K562 (cell line): ENCODE measurements at regions not wholly inside any gene's neighbourhood (a gene's known extent, or its start where the extent isn't known, plus 50 kb on each side); places are given as distances from the start of the nearest gene placed in this dataset.

ENCODE experiments used
- ATAC-seq: fragments of 200-7000 bp; cut with Tn5 transposase; 3 replicates; pipeline ENCODE4 v1.9.1; 2020; ENCODE audit warnings: moderate library complexity
- BruUV-seq: library from RNA; stranded (reverse); fragments of 400-500 nt; replicated peaks from 2 replicates; lab custom pipeline; 2021; lab: Mats Ljungman, UMichigan
- CTCF ChIA-PET: fragments of 300-600 bp; formaldehyde crosslinking; extraction: SDS; loops from one replicate; lab custom pipeline; 2021; ENCODE audit warnings: low intra/inter-chr PET ratio; lab: Yijun Ruan, JAX
- POLR2A ChIA-PET: fragments of 300-600, 350-650 bp; sonication (Branson Sonifier 250); formaldehyde crosslinking; extraction: SDS; loops from one replicate; lab custom pipeline; 2021; ENCODE audit warnings: antibody characterized with exemption, inconsistent platforms; lab: Yijun Ruan, JAX
- DNase-seq, 4 experiments: peaks; one replicate each; pipeline versions ENCODE4 v3.0.0 to v3.0.0-alpha.2; 2011 to 2018; ENCODE audit warnings: low spot score in 3 of 4, mixed read lengths in 3 of 4; ENCODE audit errors: extremely low read depth in 1 of 4
- FAIRE-seq: peaks from 2 replicates; lab custom pipeline; 2011; peaks lifted over from hg19 to GRCh38; lab: Jason Lieb, UNC
- H2AFZ ChIP-seq: 2 replicates; pipeline ENCODE4 v1.6.0; 2011; ENCODE audit warnings: low read depth, low read length, control low read depth, inconsistent platforms
- H3K27ac ChIP-seq: fragments of 200-600 bp; 3 replicates; pipeline ENCODE4 v1.8.0; 2011; ENCODE audit warnings: low read depth, mild to moderate bottlenecking, control low read depth, inconsistent platforms, low read length, moderate library complexity, mixed read lengths; ENCODE audit errors: extremely low read depth
- H3K27me3 ChIP-seq, 2 experiments: fragments of 300-600 bp in 1 of 2; 2 replicates in 1 of 2; 3 replicates in 1 of 2; pipeline versions ENCODE4 v1.6.0 to v1.8.0; 2011; ENCODE audit warnings: inconsistent platforms in 2 of 2, low read length in 2 of 2, mild to moderate bottlenecking in 1 of 2, mixed read lengths in 1 of 2, moderate library complexity in 1 of 2; ENCODE audit not compliant: control insufficient read depth in 2 of 2, insufficient read depth in 2 of 2
- H3K36me3 ChIP-seq: fragments of 300-600 bp; 3 replicates; pipeline ENCODE4 v1.8.0; 2011; ENCODE audit warnings: mild to moderate bottlenecking, low read length, inconsistent platforms; ENCODE audit not compliant: control insufficient read depth, insufficient read depth
- H3K4me1 ChIP-seq, 2 experiments: fragments of 200-600 bp in 1 of 2; replicated peaks in 1 of 2; 2 replicates in 1 of 2; 3 replicates in 1 of 2; pipeline versions ENCODE4 v1.5.1 to v1.8.0; 2011; ENCODE audit warnings: inconsistent platforms in 2 of 2, low read length in 2 of 2, mild to moderate bottlenecking in 1 of 2, mixed read lengths in 1 of 2, moderate library complexity in 1 of 2; ENCODE audit not compliant: control insufficient read depth in 2 of 2, insufficient read depth in 2 of 2
- H3K4me2 ChIP-seq: 2 replicates; pipeline ENCODE4 v1.6.1; 2011; ENCODE audit warnings: low read length, control low read depth, inconsistent platforms, mixed read lengths; ENCODE audit not compliant: insufficient read depth
- H3K4me3 ChIP-seq: fragments of 200-600 bp; sonication (generic), shearing (Covaris generic); 2 replicates; pipeline ENCODE4 v1.5.1; 2016; ENCODE audit warnings: control low read depth, inconsistent platforms
- H3K79me2 ChIP-seq: fragments of 200-600 bp; 3 replicates; pipeline ENCODE4 v1.8.0; 2011; ENCODE audit warnings: low read length, inconsistent platforms; ENCODE audit not compliant: control insufficient read depth, insufficient read depth
- H3K9ac ChIP-seq, 2 experiments: 2 replicates each; pipeline versions ENCODE4 v1.6.0 to v1.6.1; 2011; ENCODE audit warnings: low read depth in 2 of 2, low read length in 2 of 2, control low read depth in 1 of 2, inconsistent platforms in 1 of 2, mild to moderate bottlenecking in 1 of 2, mixed read lengths in 1 of 2; ENCODE audit not compliant: insufficient read depth in 1 of 2
- H3K9me1 ChIP-seq: one replicate; pipeline ENCODE4 v1.6.0; 2011; ENCODE audit warnings: inconsistent platforms, mild to moderate bottlenecking, low read length, moderate library complexity; ENCODE audit not compliant: control insufficient read depth, insufficient read depth
- H3K9me3 ChIP-seq: replicated peaks from 2 replicates; pipeline ENCODE4 v1.5.1; 2011; ENCODE audit warnings: low read depth, low read length, inconsistent platforms; ENCODE audit not compliant: control insufficient read depth, insufficient read depth
- H4K20me1 ChIP-seq: replicated peaks from 2 replicates; pipeline ENCODE4 v1.6.1; 2011; ENCODE audit warnings: low read length, inconsistent platforms, mixed read lengths; ENCODE audit not compliant: control insufficient read depth, insufficient read depth
- CBX1 ChIP-seq: sonication (generic); IDR thresholded peaks from 2 replicates; pipeline ENCODE4 v1.6.1; 2016; ENCODE audit warnings: antibody characterized with exemption, low read depth, mild to moderate bottlenecking
- CC2D1A ChIP-seq: fragments of 450-650 bp; IDR thresholded peaks from 2 replicates; pipeline ENCODE4 v1.6.1; 2017; ENCODE audit warnings: mild to moderate bottlenecking
- ELF2 ChIP-seq: fragments of 250-450 bp; sonication (Bioruptor Pico); IDR thresholded peaks from 2 replicates; pipeline ENCODE4 v1.5.0; 2021; ENCODE audit warnings: mild to moderate bottlenecking
- FOXK1 ChIP-seq: sonication (generic); formaldehyde crosslinking; IDR thresholded peaks from 2 replicates; pipeline ENCODE4 v1.8.0; 2022; ENCODE audit warnings: missing genetic modification reagents, mild to moderate bottlenecking, borderline replicate concordance
- HDAC3 ChIP-seq: fragments of 450-650 bp; IDR thresholded peaks from 2 replicates; pipeline ENCODE4 v1.6.1; 2018; ENCODE audit warnings: borderline replicate concordance, mild to moderate bottlenecking, moderate library complexity; ENCODE audit not compliant: partially characterized antibody
- JUND ChIP-seq, 2 experiments: IDR thresholded peaks; 2 replicates in 1 of 2; 3 replicates in 1 of 2; pipeline ENCODE4 v1.6.1; 2011; ENCODE audit warnings: borderline replicate concordance in 2 of 2, low read depth in 2 of 2, low read length in 2 of 2, improper control_type of control experiment in 1 of 2, missing biosample characterization in 1 of 2, missing genetic modification characterization in 1 of 2, missing genetic modification reagents in 1 of 2
- KHSRP ChIP-seq: fragments of 450-650 bp; IDR thresholded peaks from 2 replicates; pipeline ENCODE4 v1.6.1; 2017
- MCM3 ChIP-seq: fragments of 450-650 bp; IDR thresholded peaks from 2 replicates; pipeline ENCODE4 v1.6.1; 2016
- MEF2D ChIP-seq: conservative IDR thresholded peaks from 2 replicates; pipeline ENCODE4 v1.6.1; 2016; ENCODE audit warnings: low read depth, missing genetic modification characterization, missing compliant biosample characterization
- MTF1 ChIP-seq: fragments of 250-450 bp; sonication (Bioruptor Pico); IDR thresholded peaks from 2 replicates; pipeline ENCODE4 v1.9.0; 2021; ENCODE audit warnings: moderate library complexity, mild to moderate bottlenecking, inconsistent platforms, borderline replicate concordance
- NR2F6 ChIP-seq: fragments of 450-650 bp; formaldehyde crosslinking; IDR thresholded peaks from 2 replicates; pipeline ENCODE4 v1.4.0; 2020; ENCODE audit warnings: mild to moderate bottlenecking
- RBM15 ChIP-seq: fragments of 200-400 bp; formaldehyde crosslinking; IDR thresholded peaks from 2 replicates; pipeline ENCODE4 v1.6.1; 2018; ENCODE audit warnings: mild to moderate bottlenecking, low read length, moderate library complexity; ENCODE audit not compliant: insufficient read depth
- RBM17 ChIP-seq: fragments of 200-400 bp; formaldehyde crosslinking; IDR thresholded peaks from 2 replicates; pipeline ENCODE4 v1.6.1; 2017; ENCODE audit warnings: low read depth, mild to moderate bottlenecking, low read length, borderline replicate concordance
- ZC3H4 ChIP-seq: sonication (generic); formaldehyde crosslinking; IDR thresholded peaks from 2 replicates; pipeline ENCODE4 v1.9.0; 2021; ENCODE audit warnings: missing genetic modification reagents, borderline replicate concordance
- ZNF589 ChIP-seq: fragments of 200-800 bp; sonication (Bioruptor generic); IDR thresholded peaks from 2 replicates; pipeline ENCODE4 v1.6.1; 2016; ENCODE audit warnings: low read depth, missing genetic modification characterization, missing compliant biosample characterization
- ZNF79 ChIP-seq: fragments of 250-450 bp; sonication (Bioruptor Pico); IDR thresholded peaks from 2 replicates; pipeline ENCODE4 v1.4.0; 2020; ENCODE audit warnings: low read depth, mild to moderate bottlenecking, moderate library complexity
- in situ Hi-C: fragments of 300-500 bp; cut with MboI; formaldehyde crosslinking; loops from 4 replicates; pipeline ENCODE4 v1.15.0; 2018; ENCODE audit warnings: inconsistent platforms, mixed read lengths
- intact Hi-C: fragments of 100-400 bp; cut with micrococcal nuclease; formaldehyde crosslinking; loops from 2 replicates; pipeline ENCODE4 v1.14.2; 2022
- TF ChIP-seq, protein P1 (sequence below): fragments of 450-650 bp; IDR thresholded peaks from 2 replicates; pipeline ENCODE4 v1.6.1; 2018; ENCODE audit warnings: mild to moderate bottlenecking, low read depth; ENCODE audit not compliant: partially characterized antibody
- TF ChIP-seq, protein P2 (sequence below): fragments of 250-450 bp; sonication (Bioruptor Pico); IDR thresholded peaks from 2 replicates; pipeline ENCODE4 v1.4.0; 2020; ENCODE audit warnings: mild to moderate bottlenecking
- TF ChIP-seq, protein P3 (sequence below): IDR thresholded peaks from 2 replicates; pipeline ENCODE4 v1.6.1; 2014; ENCODE audit warnings: antibody characterized with exemption

DNA sequence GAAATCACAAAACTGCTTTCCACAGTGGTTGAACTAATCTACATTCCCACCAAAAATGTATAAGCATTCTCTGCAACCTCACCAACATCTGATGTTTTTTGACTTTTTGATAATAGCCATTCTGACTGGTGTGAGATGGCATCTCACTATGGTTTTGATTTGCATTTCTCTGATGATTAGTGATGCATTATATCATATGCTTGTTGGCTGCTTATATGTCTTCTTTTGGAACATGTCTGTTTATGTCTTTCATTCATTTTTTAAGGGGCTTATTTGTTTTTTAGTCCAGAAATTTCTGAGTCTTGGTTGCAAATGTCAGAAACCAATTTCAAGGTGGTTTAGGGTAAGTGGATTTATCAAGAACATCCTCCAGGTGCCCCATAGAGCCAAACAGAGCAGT is 484.8 kb upstream of the TSHZ3 start:
- H3K9ac ChIP-seq: no peak overlapping the region
- H3K79me2 ChIP-seq: no peaks in the 10 kb centered on the region
- ATAC-seq (no peak), DNase-seq (no peak), FAIRE-seq (no peak)
- POLR2A ChIA-PET: no interaction called here
- intact Hi-C loops: no loop called here
- CTCF ChIA-PET: interaction anchor here (0.6 kb wide), 1 partner anchor 16 kb away, joined by 3 read pairs; no protein-coding TSS in a partner anchor
- no peak for TF ChIP-seq CBX1
- TF ChIP-seq, protein P1, sequence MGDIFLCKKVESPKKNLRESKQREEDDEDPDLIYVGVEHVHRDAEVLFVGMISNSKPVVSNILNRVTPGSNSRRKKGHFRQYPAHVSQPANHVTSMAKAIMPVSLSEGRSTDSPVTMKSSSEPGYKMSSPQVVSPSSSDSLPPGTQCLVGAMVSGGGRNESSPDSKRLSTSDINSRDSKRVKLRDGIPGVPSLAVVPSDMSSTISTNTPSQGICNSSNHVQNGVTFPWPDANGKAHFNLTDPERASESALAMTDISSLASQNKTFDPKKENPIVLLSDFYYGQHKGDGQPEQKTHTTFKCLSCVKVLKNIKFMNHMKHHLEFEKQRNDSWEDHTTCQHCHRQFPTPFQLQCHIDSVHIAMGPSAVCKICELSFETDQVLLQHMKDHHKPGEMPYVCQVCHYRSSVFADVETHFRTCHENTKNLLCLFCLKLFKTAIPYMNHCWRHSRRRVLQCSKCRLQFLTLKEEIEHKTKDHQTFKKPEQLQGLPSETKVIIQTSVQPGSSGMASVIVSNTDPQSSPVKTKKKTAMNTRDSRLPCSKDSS: no peak
- TF ChIP-seq ZNF79 (CRISPR knock-in tag): no peak
- TF ChIP-seq, protein P2, sequence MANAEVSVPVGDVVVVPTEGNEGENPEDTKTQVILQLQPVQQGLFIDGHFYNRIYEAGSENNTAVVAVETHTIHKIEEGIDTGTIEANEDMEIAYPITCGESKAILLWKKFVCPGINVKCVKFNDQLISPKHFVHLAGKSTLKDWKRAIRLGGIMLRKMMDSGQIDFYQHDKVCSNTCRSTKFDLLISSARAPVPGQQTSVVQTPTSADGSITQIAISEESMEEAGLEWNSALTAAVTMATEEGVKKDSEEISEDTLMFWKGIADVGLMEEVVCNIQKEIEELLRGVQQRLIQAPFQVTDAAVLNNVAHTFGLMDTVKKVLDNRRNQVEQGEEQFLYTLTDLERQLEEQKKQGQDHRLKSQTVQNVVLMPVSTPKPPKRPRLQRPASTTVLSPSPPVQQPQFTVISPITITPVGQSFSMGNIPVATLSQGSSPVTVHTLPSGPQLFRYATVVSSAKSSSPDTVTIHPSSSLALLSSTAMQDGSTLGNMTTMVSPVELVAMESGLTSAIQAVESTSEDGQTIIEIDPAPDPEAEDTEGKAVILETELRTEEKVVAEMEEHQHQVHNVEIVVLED: no peak
- no peak for TF ChIP-seq ZC3H4 (CRISPR knock-in tag)
- no peak for TF ChIP-seq HDAC3
- TF ChIP-seq KHSRP: no peak
- TF ChIP-seq NR2F6 (CRISPR knock-in tag): no peak
- no peak for TF ChIP-seq MTF1
- no peak for TF ChIP-seq RBM15
- no peak for TF ChIP-seq FOXK1 (CRISPR knock-in tag)
- TF ChIP-seq, protein P3, sequence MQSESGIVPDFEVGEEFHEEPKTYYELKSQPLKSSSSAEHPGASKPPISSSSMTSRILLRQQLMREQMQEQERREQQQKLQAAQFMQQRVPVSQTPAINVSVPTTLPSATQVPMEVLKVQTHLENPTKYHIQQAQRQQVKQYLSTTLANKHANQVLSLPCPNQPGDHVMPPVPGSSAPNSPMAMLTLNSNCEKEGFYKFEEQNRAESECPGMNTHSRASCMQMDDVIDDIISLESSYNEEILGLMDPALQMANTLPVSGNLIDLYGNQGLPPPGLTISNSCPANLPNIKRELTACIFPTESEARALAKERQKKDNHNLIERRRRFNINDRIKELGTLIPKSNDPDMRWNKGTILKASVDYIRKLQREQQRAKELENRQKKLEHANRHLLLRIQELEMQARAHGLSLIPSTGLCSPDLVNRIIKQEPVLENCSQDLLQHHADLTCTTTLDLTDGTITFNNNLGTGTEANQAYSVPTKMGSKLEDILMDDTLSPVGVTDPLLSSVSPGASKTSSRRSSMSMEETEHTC: no peak
- no peak for TF ChIP-seq CC2D1A
- no peak for TF ChIP-seq RBM17
- TF ChIP-seq ZNF589 (CRISPR knock-in tag): no peak
- TF ChIP-seq JUND (IDR thresholded peaks at IDR 0.05; ENCODE audit: borderline replicate concordance, low read depth, low read length): no peak
- no peak for TF ChIP-seq JUND (tag; IDR thresholded peaks at IDR 0.05; ENCODE audit: borderline replicate concordance, low read depth, low read length)
- TF ChIP-seq ELF2 (CRISPR knock-in tag): no peak
- TF ChIP-seq MCM3: no peak
- no peak for TF ChIP-seq MEF2D (tag)
- no peaks in the 10 kb centered on the region for H3K9me1 ChIP-seq
- H3K27ac ChIP-seq: no peak overlapping the region
- no peak overlapping the region for H2AFZ ChIP-seq
- H3K4me2 ChIP-seq: no peak overlapping the region
- no peaks in the 10 kb centered on the region for H3K4me1 ChIP-seq
- BruUV-seq: no TSS peak
- no peaks in the 10 kb centered on the region for H4K20me1 ChIP-seq
- no peaks in the 10 kb centered on the region for H3K36me3 ChIP-seq
- no peaks in the 10 kb centered on the region for H3K9me3 ChIP-seq
- no peaks in the 10 kb centered on the region for H3K27me3 ChIP-seq
- H3K4me3 ChIP-seq: no peak overlapping the region
- in situ Hi-C loops: no loop called here
